ENCODE measurements at regions not wholly inside any gene's neighbourhood (a gene's known extent, or its start where the extent isn't known, plus 50 kb on each side); places are given as distances from the start of the nearest gene placed in this dataset.

- no peak overlapping the region for H4K91ac ChIP-seq (ENCODE audit: insufficient read length, low read depth, low read length)
- Mint-ChIP-seq H3K36me3 (ENCODE audit: insufficient read depth in 1 of 3, low read depth in 3 of 3) (no peaks in the 10 kb centered on the region), H3K4me1 (no peaks in the 10 kb centered on the region), H3K9me3 (no peaks in the 10 kb centered on the region), H3K4me3 (no peak overlapping the region), H3K27ac (no peak overlapping the region), H3K27me3 (ENCODE audit: low read depth) (no peaks in the 10 kb centered on the region)
- DNase-seq, result no peak
- no peaks in the 10 kb centered on the region for H4K20me1 ChIP-seq (ENCODE audit: control insufficient read depth, insufficient read depth, insufficient read length)
- H3K79me1 ChIP-seq (ENCODE audit: insufficient read depth, low read depth, low read length, poor library complexity, severe bottlenecking), result no peaks in the 10 kb centered on the region
- no peak overlapping the region for H3K18ac ChIP-seq (ENCODE audit: insufficient read length, low read depth, low read length)
- H3K4me2 ChIP-seq (ENCODE audit: insufficient read depth, insufficient read length, low read length), result no peak overlapping the region
- H3K9ac ChIP-seq (ENCODE audit: extremely low read depth, insufficient read length, low read length), result no peak overlapping the region
- H2AK5ac ChIP-seq (ENCODE audit: insufficient read length, low read length), result no peak overlapping the region
- no peak overlapping the region for H2BK12ac ChIP-seq (ENCODE audit: insufficient read length, low read depth, low read length)
- H2BK15ac ChIP-seq (ENCODE audit: low read depth, low read length), result no peak overlapping the region
- H3T11ph ChIP-seq (ENCODE audit: low read length), result no peak overlapping the region
- no peak overlapping the region for H3K14ac ChIP-seq (ENCODE audit: insufficient read depth, low read length)
- no peak overlapping the region for H2BK120ac ChIP-seq (ENCODE audit: low read depth, low read length, poor library complexity, severe bottlenecking)
- no peaks in the 10 kb centered on the region for H3K27me3 ChIP-seq (ENCODE audit: insufficient read depth, low read length)
- H2BK5ac ChIP-seq (ENCODE audit: insufficient read length, low read length), result no peak overlapping the region
- WGBS (ENCODE audit: extremely low coverage, insufficient read length, low lambda C conversion rate), result no CpG with 5 or more reads among the region's 1 CpG
- H3K23me2 ChIP-seq (ENCODE audit: insufficient read length, low read depth, low read length, poor library complexity, severe bottlenecking), result no peaks in the 10 kb centered on the region
- no peaks in the 10 kb centered on the region for H3K79me2 ChIP-seq (ENCODE audit: insufficient read depth, low read length)
- no peak overlapping the region for H4K5ac ChIP-seq (ENCODE audit: insufficient read length, low read depth, low read length)
- no peak overlapping the region for H2BK20ac ChIP-seq (ENCODE audit: low read depth, low read length, poor library complexity, severe bottlenecking)
- no peak overlapping the region for H4K8ac ChIP-seq (replicated peaks; ENCODE audit: insufficient read length, low read depth, low read length)
- H2AFZ ChIP-seq (ENCODE audit: low read length), result no peak overlapping the region
- no peak overlapping the region for H3K56ac ChIP-seq (ENCODE audit: insufficient read length, low read depth, low read length)
- H3K23ac ChIP-seq (ENCODE audit: insufficient read length, low read depth, low read length), result no peak overlapping the region
- H3K9me3 ChIP-seq (ENCODE audit: control insufficient read depth, low read depth, low read length), result no peaks in the 10 kb centered on the region
- H3K27ac ChIP-seq (ENCODE audit: insufficient read length, low read depth, low read length), result no peak overlapping the region
- H3K4ac ChIP-seq (ENCODE audit: low read depth, low read length), result no peak overlapping the region
- no peaks in the 10 kb centered on the region for H3K4me1 ChIP-seq (ENCODE audit: insufficient read depth, low read length)
- TF ChIP-seq, protein P1, sequence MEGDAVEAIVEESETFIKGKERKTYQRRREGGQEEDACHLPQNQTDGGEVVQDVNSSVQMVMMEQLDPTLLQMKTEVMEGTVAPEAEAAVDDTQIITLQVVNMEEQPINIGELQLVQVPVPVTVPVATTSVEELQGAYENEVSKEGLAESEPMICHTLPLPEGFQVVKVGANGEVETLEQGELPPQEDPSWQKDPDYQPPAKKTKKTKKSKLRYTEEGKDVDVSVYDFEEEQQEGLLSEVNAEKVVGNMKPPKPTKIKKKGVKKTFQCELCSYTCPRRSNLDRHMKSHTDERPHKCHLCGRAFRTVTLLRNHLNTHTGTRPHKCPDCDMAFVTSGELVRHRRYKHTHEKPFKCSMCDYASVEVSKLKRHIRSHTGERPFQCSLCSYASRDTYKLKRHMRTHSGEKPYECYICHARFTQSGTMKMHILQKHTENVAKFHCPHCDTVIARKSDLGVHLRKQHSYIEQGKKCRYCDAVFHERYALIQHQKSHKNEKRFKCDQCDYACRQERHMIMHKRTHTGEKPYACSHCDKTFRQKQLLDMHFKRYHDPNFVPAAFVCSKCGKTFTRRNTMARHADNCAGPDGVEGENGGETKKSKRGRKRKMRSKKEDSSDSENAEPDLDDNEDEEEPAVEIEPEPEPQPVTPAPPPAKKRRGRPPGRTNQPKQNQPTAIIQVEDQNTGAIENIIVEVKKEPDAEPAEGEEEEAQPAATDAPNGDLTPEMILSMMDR (conservative IDR thresholded peaks at IDR 0.05), result no peak
Measured at GRCh38 chr2:145075454-145076062, 555.6 kb upstream of the ZEB2 start.
